ENCODE measurements at regions not wholly inside any gene's neighbourhood (a gene's known extent, or its start where the extent isn't known, plus 50 kb on each side); places are given as distances from the start of the nearest gene placed in this dataset.

GRCh38 chr2:118481299-118481698 lies 366.1 kb downstream of the EN1 start:
- TF ChIP-seq CTCF (IDR thresholded peaks at IDR 0.05; ENCODE audit: insufficient read depth, low read depth, low read length) = no peak
- TF ChIP-seq EZH2 (IDR thresholded peaks at IDR 0.05; ENCODE audit: insufficient read depth, low read length) = no peak
